ENCODE measurements at regions not wholly inside any gene's neighbourhood (a gene's known extent, or its start where the extent isn't known, plus 50 kb on each side); places are given as distances from the start of the nearest gene placed in this dataset.

DNA sequence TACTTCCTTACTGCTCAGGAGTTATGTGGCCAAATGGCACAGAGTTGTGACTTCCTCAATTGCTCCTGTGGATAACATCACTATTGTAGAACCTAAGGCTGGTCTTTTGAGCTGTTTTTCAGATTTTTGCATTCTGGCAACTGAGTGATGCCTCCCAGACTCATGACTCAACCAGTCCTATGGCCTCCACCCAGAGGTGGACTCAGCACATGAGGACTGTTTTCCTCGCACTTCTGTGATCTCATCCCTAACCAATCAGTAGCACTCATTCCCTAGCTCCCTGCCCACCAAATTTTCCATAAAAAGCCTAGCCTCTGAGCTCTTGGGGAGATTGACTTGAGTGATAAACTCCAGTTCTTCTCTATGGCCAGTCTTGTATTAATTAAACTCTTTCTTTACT, 407.9 kb upstream of the TNP1 start:
- no peaks in the 10 kb centered on the region for H3K27me3 ChIP-seq (replicated peaks)
- H3K36me3 ChIP-seq (replicated peaks): no peaks in the 10 kb centered on the region
- no peak for DNase-seq
- in situ Hi-C loops (cut with HindIII; ENCODE audit: low pct_ligation_motif_present, low sequenced_read_pairs): no loop called here
- H3K4me3 ChIP-seq (ENCODE audit: low read depth, low read length): no peak overlapping the region
- TF ChIP-seq, protein P1, sequence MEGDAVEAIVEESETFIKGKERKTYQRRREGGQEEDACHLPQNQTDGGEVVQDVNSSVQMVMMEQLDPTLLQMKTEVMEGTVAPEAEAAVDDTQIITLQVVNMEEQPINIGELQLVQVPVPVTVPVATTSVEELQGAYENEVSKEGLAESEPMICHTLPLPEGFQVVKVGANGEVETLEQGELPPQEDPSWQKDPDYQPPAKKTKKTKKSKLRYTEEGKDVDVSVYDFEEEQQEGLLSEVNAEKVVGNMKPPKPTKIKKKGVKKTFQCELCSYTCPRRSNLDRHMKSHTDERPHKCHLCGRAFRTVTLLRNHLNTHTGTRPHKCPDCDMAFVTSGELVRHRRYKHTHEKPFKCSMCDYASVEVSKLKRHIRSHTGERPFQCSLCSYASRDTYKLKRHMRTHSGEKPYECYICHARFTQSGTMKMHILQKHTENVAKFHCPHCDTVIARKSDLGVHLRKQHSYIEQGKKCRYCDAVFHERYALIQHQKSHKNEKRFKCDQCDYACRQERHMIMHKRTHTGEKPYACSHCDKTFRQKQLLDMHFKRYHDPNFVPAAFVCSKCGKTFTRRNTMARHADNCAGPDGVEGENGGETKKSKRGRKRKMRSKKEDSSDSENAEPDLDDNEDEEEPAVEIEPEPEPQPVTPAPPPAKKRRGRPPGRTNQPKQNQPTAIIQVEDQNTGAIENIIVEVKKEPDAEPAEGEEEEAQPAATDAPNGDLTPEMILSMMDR (IDR thresholded peaks at IDR 0.05; ENCODE audit: low read depth, low read length, missing control alignments): no peak
- no peak overlapping the region for H3K27ac ChIP-seq

DNA sequence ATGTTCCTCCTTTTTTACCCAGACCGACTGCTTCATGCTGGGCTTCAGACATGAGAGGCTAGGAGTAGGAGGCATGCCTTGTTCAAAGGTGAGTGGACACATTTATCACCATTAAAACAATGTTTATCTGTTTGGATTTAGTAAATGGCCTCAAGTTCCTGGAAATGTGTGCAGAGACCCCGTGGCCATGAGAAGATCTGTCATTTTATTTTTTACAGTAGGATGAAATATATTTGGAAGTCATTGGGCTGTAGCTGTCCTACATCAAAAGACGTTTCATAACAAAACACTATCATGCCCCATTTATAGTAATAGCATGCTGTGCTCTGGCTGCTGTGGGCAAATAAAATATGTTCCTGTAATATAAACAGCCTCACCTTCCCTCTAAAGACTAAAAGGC, 403.9 kb upstream of the TNP1 start:
- Histone ChIP-seq H3K4me3 (ENCODE audit: low read depth, low read length) (no peak overlapping the region), H3K36me3 (replicated peaks) (no peaks in the 10 kb centered on the region), H3K27ac (no peak overlapping the region), H3K27me3 (replicated peaks) (no peaks in the 10 kb centered on the region)
- in situ Hi-C loops (cut with HindIII; ENCODE audit: low pct_ligation_motif_present, low sequenced_read_pairs): no loop called here
- DNase-seq: no peak
- TF ChIP-seq, protein P1 (IDR thresholded peaks at IDR 0.05; ENCODE audit: low read depth, low read length, missing control alignments): no peak

DNA sequence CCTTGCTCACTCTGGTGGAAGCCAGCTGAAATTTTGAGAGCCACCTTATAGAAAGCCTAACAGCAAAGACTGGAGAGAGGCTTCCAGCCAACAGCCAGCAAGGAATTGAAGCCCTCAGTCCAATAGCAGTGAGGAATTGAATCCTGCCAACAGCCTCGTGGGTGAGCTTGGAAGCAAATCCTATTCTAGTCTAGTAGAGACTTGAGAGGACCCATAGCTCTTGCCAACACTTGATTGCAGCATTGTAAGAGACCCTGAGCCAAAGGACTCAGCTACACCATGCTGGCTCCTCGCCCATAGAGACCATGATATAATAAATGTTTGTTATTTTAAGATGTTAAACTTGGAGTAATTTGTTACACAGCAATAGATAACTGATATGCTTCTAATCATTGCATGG, 403.0 kb upstream of the TNP1 start:
- Histone ChIP-seq H3K36me3 (replicated peaks) (no peaks in the 10 kb centered on the region), H3K27me3 (replicated peaks) (no peaks in the 10 kb centered on the region), H3K4me3 (ENCODE audit: low read depth, low read length) (no peak overlapping the region), H3K27ac (no peak overlapping the region)
- in situ Hi-C loops (cut with HindIII; ENCODE audit: low pct_ligation_motif_present, low sequenced_read_pairs): no loop called here
- TF ChIP-seq, protein P1 (IDR thresholded peaks at IDR 0.05; ENCODE audit: low read depth, low read length, missing control alignments): no peak
- no peak for DNase-seq

DNA sequence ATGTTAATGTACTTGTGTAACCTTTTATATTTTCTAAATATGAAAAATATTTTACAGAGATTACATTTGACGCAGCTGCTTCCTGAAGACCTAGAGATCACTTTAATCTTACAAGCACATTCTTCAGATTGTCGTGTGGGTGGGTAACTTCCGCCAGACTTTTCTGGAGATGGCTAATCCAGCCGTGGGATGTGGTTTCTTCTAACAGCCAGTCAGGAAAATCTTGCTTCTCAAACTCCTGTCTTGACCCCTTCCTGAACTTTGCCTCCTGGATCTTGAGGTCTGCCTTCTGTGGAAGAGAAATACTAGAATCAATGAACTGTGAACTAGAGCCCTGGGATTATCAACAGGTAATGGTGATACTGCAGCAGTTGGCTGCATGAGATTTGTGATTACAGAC, 401.6 kb upstream of the TNP1 start:
- Histone ChIP-seq H3K4me3 (ENCODE audit: low read depth, low read length) (no peak overlapping the region), H3K27me3 (replicated peaks) (no peaks in the 10 kb centered on the region), H3K36me3 (replicated peaks) (no peaks in the 10 kb centered on the region), H3K27ac (peak overlapping the region; percentile 77)
- DNase-seq: peak; percentile 90
- TF ChIP-seq, protein P1 (IDR thresholded peaks at IDR 0.05; ENCODE audit: low read depth, low read length, missing control alignments): no peak
- in situ Hi-C loops (cut with HindIII; ENCODE audit: low pct_ligation_motif_present, low sequenced_read_pairs): no loop called here

DNA sequence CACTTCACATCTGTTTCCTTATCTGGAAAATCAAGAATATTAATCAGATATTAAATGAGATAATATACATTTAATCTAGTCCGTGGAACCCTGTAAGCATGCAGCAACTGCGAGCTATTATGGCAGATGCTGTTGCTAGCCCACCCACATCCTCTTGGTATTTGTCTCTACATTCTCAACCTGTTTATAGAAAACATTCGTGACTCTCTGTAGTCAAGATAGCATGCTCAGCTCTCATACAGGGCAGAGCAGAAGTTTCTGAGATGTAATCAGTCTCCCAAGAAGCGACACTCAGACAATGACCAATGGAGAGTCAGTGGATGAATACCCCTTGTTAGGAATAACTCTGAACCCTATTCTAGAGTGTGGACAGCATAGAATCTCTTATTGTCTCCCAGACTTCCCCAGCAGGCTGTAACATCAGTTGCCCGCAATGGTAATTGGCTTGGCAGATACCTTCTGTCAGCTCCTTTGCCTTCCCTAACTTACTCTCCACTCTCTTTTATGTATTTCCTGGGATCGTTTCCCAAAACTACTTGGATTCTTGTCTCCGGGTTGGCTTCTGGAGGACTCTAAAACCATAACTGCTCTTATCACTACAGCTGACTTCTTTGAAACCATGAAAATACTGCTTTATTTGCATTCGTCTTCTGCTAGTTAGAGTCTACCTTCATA, 400.7 kb upstream of the TNP1 start:
- Histone ChIP-seq H3K4me3 (ENCODE audit: low read depth, low read length) (no peak overlapping the region), H3K27ac (peak overlapping the region; percentile 54), H3K36me3 (replicated peaks) (no peaks in the 10 kb centered on the region), H3K27me3 (replicated peaks) (no peaks in the 10 kb centered on the region)
- TF ChIP-seq, protein P1 (IDR thresholded peaks at IDR 0.05; ENCODE audit: low read depth, low read length, missing control alignments): no peak
- DNase-seq: no peak
- in situ Hi-C loops (cut with HindIII; ENCODE audit: low pct_ligation_motif_present, low sequenced_read_pairs): no loop called here

DNA sequence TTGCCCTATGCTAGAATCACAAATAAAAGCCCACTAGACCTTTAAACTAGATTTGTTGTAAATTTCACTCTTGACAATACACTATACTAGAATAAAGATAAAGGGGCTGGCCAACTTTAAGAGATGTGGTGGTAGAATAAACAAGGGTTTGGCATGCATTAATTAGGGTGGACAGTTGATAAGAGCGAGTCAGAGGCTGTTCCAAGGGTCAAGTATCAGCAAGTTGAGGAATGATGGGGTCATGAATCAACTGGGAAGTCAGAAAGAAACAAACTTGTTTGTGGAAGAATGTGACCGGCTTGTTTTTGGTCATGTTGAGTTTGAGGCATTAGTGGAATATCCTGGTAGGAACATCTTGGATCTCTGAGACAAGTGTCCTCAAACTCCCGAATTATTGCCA, 398.3 kb upstream of the TNP1 start:
- in situ Hi-C loops (cut with HindIII; ENCODE audit: low pct_ligation_motif_present, low sequenced_read_pairs): no loop called here
- Histone ChIP-seq H3K27me3 (replicated peaks) (no peaks in the 10 kb centered on the region), H3K27ac (no peak overlapping the region), H3K4me3 (ENCODE audit: low read depth, low read length) (no peak overlapping the region), H3K36me3 (replicated peaks) (no peaks in the 10 kb centered on the region)
- TF ChIP-seq, protein P1 (IDR thresholded peaks at IDR 0.05; ENCODE audit: low read depth, low read length, missing control alignments): no peak
- no peak for DNase-seq

Data from brain microvascular endothelial cell (primary cell).